ENCODE measurements at regions not wholly inside any gene's neighbourhood (a gene's known extent, or its start where the extent isn't known, plus 50 kb on each side); places are given as distances from the start of the nearest gene placed in this dataset.
"Not testable (repeated sequence)": the region's sequence is repeated elsewhere in the genome, so short reads cannot be mapped to it uniquely, and the experiment has no call there.

DNA sequence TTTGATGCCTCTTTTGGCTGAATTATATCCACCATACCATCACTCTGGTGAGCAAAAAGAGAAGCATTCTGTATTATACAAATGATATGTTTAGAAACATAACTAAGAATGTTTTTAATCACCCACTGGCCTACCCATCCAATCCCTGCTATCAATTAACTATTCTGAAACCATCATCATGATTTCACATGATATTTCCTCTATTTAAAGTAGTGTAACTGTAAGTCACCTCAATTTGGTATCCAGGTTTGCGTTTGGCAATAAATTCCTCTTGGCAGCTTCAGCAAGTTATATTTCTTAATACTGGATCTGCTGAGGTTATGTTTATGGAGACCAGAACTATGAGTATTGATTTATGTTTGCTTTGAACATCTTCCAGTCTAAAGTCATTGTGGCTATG lies 332.1 kb downstream of the UTRN start:
- DNase-seq = no peak
- ChIA-PET CTCF (no interaction called here), POLR2A (no interaction called here)
- H3K4me1 Mint-ChIP-seq = peaks cover 13% of the 10 kb centered on the region
- H3K9me3 Mint-ChIP-seq = no peaks in the 10 kb centered on the region
- H3K4me3 Mint-ChIP-seq = no peak overlapping the region
- H3K36me3 Mint-ChIP-seq (ENCODE audit: low read depth) = no peaks in the 10 kb centered on the region
- H3K27me3 Mint-ChIP-seq = no peaks in the 10 kb centered on the region
- H3K27ac Mint-ChIP-seq = no peak overlapping the region

DNA sequence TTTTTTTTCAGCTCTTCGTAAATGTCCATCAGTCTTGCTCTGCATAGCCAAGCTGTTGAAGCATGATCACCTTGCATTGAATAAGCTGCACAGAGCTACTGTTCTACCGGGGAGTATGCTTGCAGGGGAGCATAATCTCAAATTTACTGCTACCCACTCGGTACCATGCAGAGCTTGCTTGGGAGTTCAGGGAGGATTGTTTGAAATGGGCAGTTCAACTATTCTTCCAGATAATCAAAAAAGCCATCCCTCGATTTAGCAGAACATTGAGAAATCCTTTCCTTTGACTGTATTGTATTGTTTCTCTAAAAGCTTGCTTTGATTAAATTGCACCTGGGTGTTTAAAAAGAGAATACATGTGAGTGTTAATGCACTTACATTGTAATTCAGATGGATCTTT lies 332.6 kb downstream of the UTRN start:
- H3K36me3 Mint-ChIP-seq (ENCODE audit: low read depth) = no peaks in the 10 kb centered on the region
- no peaks in the 10 kb centered on the region for H3K27me3 Mint-ChIP-seq
- no peaks in the 10 kb centered on the region for H3K9me3 Mint-ChIP-seq
- no peak overlapping the region for H3K27ac Mint-ChIP-seq
- POLR2A ChIA-PET = no interaction called here
- no peak overlapping the region for H3K4me3 Mint-ChIP-seq
- CTCF ChIA-PET = interaction anchor here (1.1 kb wide), 1 partner anchor 91 kb away, joined by 3 read pairs; no protein-coding TSS in a partner anchor
- H3K4me1 Mint-ChIP-seq = peaks cover 10% of the 10 kb centered on the region
- no peak for DNase-seq

DNA sequence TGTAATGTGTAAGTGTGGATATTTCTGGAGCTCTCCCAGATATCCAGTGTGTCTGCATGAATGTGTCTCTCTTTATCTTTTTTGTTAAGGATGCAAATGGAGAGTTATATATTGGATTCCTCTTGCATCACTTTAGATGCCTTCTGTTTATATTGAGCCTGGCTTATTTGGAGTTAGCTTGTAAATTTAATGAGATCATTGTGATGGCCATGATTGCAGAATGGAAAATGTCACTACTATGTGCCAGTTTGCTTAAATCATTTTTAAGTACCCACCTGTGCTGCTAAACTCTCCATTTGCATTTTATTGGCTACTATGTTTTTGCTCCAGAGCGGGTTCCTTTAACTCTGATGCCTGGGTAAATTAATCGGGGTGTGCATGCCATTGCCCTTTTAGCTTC lies 334.8 kb downstream of the UTRN start:
- no peaks in the 10 kb centered on the region for H3K4me1 Mint-ChIP-seq
- no peaks in the 10 kb centered on the region for H3K36me3 Mint-ChIP-seq (ENCODE audit: low read depth)
- POLR2A ChIA-PET = no interaction called here
- CTCF ChIA-PET = no interaction called here
- no peak overlapping the region for H3K4me3 Mint-ChIP-seq
- H3K27me3 Mint-ChIP-seq = no peaks in the 10 kb centered on the region
- H3K27ac Mint-ChIP-seq = no peak overlapping the region
- no peaks in the 10 kb centered on the region for H3K9me3 Mint-ChIP-seq
- DNase-seq = no peak

DNA sequence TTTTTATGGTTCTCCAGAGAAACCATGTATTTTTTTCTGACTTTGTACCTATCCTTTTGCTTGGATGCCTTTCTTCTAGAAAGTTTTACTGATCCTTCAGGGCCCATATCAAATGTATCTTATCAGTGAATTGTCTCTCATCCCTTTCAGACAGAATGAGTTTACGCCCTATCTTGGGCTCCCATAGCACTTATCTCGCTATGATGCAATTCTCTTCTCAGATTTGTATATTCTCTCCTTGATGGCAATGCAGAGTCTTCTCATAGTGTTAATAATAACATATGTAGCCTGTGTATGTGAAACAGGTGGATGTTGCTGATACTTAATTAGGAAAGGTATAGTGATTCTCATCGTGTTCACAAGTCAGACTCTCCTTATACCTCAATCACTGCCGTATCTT lies 336.2 kb downstream of the UTRN start:
- Mint-ChIP-seq H3K36me3 (ENCODE audit: low read depth) (no peaks in the 10 kb centered on the region), H3K4me1 (no peaks in the 10 kb centered on the region), H3K27ac (no peak overlapping the region), H3K4me3 (no peak overlapping the region), H3K9me3 (no peaks in the 10 kb centered on the region), H3K27me3 (no peaks in the 10 kb centered on the region)
- ChIA-PET CTCF (no interaction called here), POLR2A (no interaction called here)
- DNase-seq = no peak

DNA sequence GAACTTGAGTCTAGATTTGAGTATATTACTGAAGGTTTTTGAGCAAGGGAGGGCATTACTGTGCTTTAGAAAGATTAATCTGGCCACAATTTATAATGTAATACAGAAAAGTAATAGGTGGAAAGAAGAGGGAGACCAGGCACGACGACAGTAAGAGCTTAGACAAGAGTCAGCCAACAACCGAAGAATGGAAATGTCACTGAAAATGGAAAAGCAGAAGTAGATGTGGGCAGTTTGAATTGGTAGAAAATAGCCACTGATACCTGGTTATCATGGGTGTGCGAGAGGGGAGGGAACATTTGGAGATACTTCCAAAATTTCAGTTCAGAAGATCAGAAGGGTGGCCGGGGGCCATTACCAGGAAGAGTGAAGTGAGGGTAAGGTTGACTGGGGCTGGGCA lies 339.1 kb downstream of the UTRN start:
- no peaks in the 10 kb centered on the region for H3K27me3 Mint-ChIP-seq
- H3K27ac Mint-ChIP-seq = no peak overlapping the region
- ChIA-PET CTCF (no interaction called here), POLR2A (no interaction called here)
- H3K4me3 Mint-ChIP-seq = no peak overlapping the region
- H3K36me3 Mint-ChIP-seq (ENCODE audit: low read depth) = no peaks in the 10 kb centered on the region
- DNase-seq = no peak
- no peaks in the 10 kb centered on the region for H3K4me1 Mint-ChIP-seq
- H3K9me3 Mint-ChIP-seq = no peaks in the 10 kb centered on the region

DNA sequence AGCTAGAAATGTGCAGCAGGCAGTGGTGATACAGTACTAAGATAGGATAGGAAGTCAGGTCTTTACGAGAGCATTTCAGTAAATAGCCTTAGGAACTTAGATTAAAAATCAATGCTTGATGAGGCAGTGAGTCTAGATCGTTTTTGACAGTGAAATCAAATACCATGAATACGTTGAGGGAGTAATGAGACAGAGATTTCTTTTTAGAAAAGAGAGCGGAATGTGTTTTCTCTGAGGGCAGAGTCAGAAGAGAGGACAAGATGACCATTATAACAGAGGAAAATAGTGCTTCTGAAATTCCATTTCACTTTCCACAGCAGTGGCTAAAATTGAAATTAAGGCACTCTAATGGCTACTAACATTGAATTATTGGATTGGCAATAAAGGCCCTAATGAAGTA lies 339.6 kb downstream of the UTRN start:
- Mint-ChIP-seq H3K4me3 (no peak overlapping the region), H3K36me3 (ENCODE audit: low read depth) (peaks cover 2% of the 10 kb centered on the region), H3K4me1 (no peaks in the 10 kb centered on the region), H3K9me3 (no peaks in the 10 kb centered on the region), H3K27me3 (no peaks in the 10 kb centered on the region), H3K27ac (no peak overlapping the region)
- ChIA-PET POLR2A (no interaction called here), CTCF (no interaction called here)
- no peak for DNase-seq

DNA sequence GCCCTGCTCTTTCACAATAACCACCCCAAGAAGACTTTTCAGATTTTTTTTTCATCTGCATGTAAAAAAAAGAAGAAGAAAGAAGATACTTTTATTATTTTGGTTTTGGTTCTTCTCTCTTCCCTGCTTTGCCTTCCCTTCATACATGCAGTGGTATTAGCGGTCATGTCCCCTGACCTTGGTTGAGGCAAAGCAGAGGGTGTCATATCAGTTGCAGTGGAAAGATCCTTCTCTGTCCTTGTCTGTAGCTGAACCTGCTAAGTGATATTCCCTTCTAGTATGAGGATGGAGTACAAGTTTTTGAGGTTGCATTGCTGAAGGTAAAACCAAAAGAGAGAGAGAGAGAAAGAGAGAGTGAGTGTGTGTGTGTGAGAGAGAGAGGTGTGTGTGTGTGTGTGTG lies 345.7 kb downstream of the UTRN start:
- Mint-ChIP-seq H3K36me3 (ENCODE audit: low read depth) (peaks cover 6% of the 10 kb centered on the region), H3K9me3 (no peaks in the 10 kb centered on the region), H3K4me3 (no peak overlapping the region), H3K27ac (no peak overlapping the region), H3K4me1 (no peaks in the 10 kb centered on the region), H3K27me3 (no peaks in the 10 kb centered on the region)
- CTCF ChIA-PET = no interaction called here
- no peak for DNase-seq
- POLR2A ChIA-PET = no interaction called here

DNA sequence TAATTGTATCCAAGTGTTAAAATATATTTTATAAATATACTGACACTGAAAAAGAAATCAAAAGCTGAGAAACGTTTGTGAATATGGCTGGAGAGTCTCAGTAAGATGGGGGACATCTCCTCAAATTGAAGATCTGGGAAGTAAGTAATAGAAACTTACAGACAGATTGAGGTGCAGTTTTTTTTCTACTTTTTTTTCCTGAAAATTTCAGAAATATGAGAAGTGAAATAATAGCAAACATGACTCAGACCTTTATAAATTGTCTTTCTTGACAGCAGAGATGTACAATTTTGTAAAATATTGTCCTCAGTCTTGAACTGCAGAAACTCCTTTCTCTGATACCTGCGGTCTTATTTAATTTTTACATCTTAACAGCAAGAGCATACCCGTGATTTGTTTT lies 347.1 kb downstream of the UTRN start:
- no peaks in the 10 kb centered on the region for H3K4me1 Mint-ChIP-seq
- H3K27ac Mint-ChIP-seq = no peak overlapping the region
- ChIA-PET POLR2A (no interaction called here), CTCF (no interaction called here)
- peaks cover 9% of the 10 kb centered on the region for H3K36me3 Mint-ChIP-seq (ENCODE audit: low read depth)
- no peak for DNase-seq
- H3K9me3 Mint-ChIP-seq = no peaks in the 10 kb centered on the region
- no peak overlapping the region for H3K4me3 Mint-ChIP-seq
- no peaks in the 10 kb centered on the region for H3K27me3 Mint-ChIP-seq

DNA sequence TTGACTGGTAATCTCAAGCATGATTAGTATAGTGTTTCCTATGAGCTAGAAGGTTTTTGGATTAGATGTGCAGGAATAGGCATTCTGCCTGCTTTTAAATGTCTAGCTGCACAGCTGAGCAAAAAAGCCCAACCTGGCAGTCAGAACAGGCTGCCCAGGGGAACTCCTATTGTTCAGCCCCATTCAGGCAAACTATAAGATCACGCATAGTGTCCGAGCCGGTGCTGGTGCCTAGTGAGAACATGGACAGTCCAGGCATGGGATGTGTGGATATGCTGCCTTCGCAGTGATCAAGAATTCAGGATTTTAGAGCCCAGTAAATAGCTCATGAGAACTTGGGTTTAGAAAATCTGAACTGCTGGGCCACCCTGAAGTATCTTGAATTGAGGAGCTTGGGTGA lies 348.8 kb downstream of the UTRN start:
- Mint-ChIP-seq H3K9me3 (no peaks in the 10 kb centered on the region), H3K4me1 (no peaks in the 10 kb centered on the region), H3K27me3 (no peaks in the 10 kb centered on the region), H3K4me3 (no peak overlapping the region), H3K36me3 (ENCODE audit: low read depth) (peaks cover 9% of the 10 kb centered on the region), H3K27ac (no peak overlapping the region)
- CTCF ChIA-PET = no interaction called here
- no peak for DNase-seq
- POLR2A ChIA-PET = no interaction called here

DNA sequence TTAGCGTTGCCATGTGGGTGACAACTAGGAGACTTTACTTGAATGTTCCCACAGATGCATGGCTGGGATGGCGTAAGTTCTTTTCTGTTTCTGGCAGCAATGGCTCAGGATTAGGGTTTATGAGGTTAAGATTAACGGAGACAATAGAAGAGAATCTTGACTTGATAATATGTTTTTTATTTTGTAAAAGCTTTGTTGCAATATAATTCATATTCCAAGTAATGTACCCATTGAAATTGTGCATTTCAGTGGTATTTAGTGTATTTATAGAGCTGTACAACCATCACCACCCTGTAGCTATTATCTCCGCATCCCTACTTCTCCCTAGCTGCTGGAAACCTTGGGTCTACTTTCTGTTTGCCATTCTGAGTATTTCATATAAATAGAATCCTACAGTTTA lies 349.2 kb downstream of the UTRN start:
- Mint-ChIP-seq H3K4me1 (no peaks in the 10 kb centered on the region), H3K4me3 (no peak overlapping the region), H3K9me3 (no peaks in the 10 kb centered on the region), H3K27ac (no peak overlapping the region), H3K27me3 (no peaks in the 10 kb centered on the region), H3K36me3 (ENCODE audit: low read depth) (peaks cover 9% of the 10 kb centered on the region)
- ChIA-PET CTCF (interaction anchor here (0.6 kb wide), 1 partner anchor 558 kb away, joined by 3 read pairs; no protein-coding TSS in a partner anchor), POLR2A (no interaction called here)
- no peak for DNase-seq

DNA sequence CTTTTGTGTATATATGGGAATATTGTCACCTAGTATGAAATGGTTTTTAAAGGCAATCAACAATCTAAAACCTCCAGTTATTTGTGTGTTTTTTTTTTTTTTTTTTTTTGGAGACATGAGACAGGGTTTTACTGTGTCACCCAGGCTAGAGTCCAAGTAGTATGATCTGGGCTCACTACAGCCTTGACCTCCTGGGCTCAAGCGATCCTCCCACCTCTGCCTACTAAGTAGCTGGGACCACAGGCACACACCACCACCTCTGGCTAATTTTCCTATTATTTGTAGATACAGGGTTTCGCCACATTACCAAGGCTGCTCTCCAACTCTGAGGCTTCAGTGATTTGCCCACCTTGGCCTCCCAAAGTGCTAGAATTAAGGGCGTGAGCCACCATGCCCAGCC lies 349.9 kb downstream of the UTRN start:
- no peaks in the 10 kb centered on the region for H3K27me3 Mint-ChIP-seq
- H3K4me3 Mint-ChIP-seq = no peak overlapping the region
- no peak overlapping the region for H3K27ac Mint-ChIP-seq
- ChIA-PET POLR2A (no interaction called here), CTCF (no interaction called here)
- H3K36me3 Mint-ChIP-seq (ENCODE audit: low read depth) = peaks cover 7% of the 10 kb centered on the region
- no peaks in the 10 kb centered on the region for H3K4me1 Mint-ChIP-seq
- H3K9me3 Mint-ChIP-seq = no peaks in the 10 kb centered on the region
- no peak for DNase-seq

DNA sequence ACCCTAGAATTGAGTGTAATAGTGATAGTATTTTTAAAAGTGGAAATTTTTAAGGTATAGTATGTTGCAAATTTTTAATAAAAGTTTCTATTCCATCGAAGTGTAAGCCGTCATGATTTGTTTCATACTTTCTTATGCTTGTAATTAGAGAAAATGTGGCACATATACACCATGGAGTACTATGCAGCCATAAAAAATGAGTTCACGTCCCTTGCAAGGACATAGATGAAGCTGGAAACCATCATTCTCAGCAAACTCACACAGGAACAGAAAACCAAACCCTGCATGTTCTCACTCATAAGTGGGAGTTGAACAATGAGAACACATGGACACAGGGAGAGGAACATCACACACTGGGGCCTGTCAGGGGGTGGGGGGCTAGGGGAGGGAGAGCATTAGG lies 350.9 kb downstream of the UTRN start:
- H3K27me3 Mint-ChIP-seq; H3K27ac Mint-ChIP-seq; CTCF ChIA-PET; H3K4me1 Mint-ChIP-seq; DNase-seq; H3K4me3 Mint-ChIP-seq; POLR2A ChIA-PET; H3K9me3 Mint-ChIP-seq; H3K36me3 Mint-ChIP-seq (ENCODE audit: low read depth): not testable (repeated sequence)

DNA sequence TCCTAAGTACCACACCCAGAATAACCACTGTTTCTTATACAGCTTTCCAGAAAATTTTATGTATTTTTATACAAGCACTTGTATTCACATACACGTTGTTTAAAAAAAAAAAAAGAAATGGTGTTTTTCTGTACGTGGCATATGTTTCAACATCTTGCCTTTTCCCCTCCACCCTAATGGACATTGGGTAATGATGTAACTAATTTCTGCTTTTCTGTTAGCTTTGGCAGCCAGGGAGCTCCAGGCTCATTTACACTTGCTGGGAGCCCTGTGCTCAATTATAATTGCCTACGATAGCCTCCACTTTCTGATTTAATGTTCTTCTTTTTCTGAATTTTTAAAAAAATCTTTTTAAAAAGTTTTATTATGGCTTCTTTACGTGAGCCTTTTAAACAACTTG lies 352.4 kb downstream of the UTRN start:
- no peak overlapping the region for H3K4me3 Mint-ChIP-seq
- no peaks in the 10 kb centered on the region for H3K9me3 Mint-ChIP-seq
- no peak overlapping the region for H3K27ac Mint-ChIP-seq
- DNase-seq = no peak
- CTCF ChIA-PET = no interaction called here
- H3K4me1 Mint-ChIP-seq = no peaks in the 10 kb centered on the region
- H3K27me3 Mint-ChIP-seq = no peaks in the 10 kb centered on the region
- peaks cover 5% of the 10 kb centered on the region for H3K36me3 Mint-ChIP-seq (ENCODE audit: low read depth)
- POLR2A ChIA-PET = no interaction called here

DNA sequence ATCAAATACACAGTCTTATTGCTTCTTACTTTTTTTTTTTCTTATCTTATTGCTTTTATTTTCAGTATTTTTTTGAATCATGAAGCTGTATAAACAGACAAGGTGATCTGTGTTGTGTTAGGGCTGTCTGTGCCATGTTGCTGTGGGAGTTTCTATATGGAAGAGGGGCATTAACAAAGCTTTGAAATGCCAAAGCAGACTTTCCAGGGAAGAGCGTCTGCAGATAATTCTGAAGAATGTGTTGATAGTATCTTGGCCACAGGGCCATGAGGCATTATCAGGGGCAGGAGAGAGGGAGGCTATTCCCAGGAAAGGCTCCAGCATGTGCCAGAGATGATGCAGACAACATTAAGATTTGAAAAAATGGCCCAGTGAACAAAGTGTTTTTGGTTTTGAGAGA lies 354.5 kb downstream of the UTRN start:
- Mint-ChIP-seq H3K27ac (no peak overlapping the region), H3K27me3 (no peaks in the 10 kb centered on the region), H3K4me3 (no peak overlapping the region), H3K9me3 (no peaks in the 10 kb centered on the region), H3K36me3 (ENCODE audit: low read depth) (peaks cover 3% of the 10 kb centered on the region), H3K4me1 (no peaks in the 10 kb centered on the region)
- CTCF ChIA-PET = no interaction called here
- DNase-seq = no peak
- POLR2A ChIA-PET = no interaction called here

DNA sequence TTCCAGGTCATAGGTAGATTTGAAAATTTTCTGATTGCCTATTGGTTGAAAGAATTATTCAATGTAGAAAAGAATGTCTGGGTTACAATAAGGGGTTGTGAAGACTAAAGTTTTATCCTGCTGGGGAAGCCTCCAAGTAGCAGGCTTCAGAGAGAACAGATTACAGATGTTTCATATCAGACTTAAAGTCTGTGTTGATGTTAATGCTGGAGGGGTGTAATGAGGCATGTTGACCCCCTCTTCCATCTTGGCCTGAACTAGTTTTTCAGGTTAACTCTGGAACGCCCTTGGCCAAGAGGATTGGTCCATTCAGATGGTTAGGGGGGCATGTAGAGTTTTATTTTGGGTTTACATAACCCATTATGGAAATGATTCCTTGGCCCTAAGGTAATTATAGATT lies 356.2 kb downstream of the UTRN start:
- H3K4me3 Mint-ChIP-seq = no peak overlapping the region
- H3K9me3 Mint-ChIP-seq = no peaks in the 10 kb centered on the region
- H3K36me3 Mint-ChIP-seq (ENCODE audit: low read depth) = peaks cover 7% of the 10 kb centered on the region
- H3K4me1 Mint-ChIP-seq = no peaks in the 10 kb centered on the region
- ChIA-PET CTCF (no interaction called here), POLR2A (no interaction called here)
- H3K27ac Mint-ChIP-seq = no peak overlapping the region
- no peak for DNase-seq
- no peaks in the 10 kb centered on the region for H3K27me3 Mint-ChIP-seq

All from activated CD4-positive, alpha-beta memory T cell treated with anti-CD3 and anti-CD28 coated beads, Interleukin-2, amount 10 ng/mL, durations not matched to agents 7 days and 5 days (primary cell).